IPS-20b (cell line): ENCODE measurements at regions not wholly inside any gene's neighbourhood (a gene's known extent, or its start where the extent isn't known, plus 50 kb on each side); places are given as distances from the start of the nearest gene placed in this dataset.

ENCODE experiments used
- H3K27ac ChIP-seq: one replicate; pipeline ENCODE4 v1.5.1; 2013; ENCODE audit warnings: low read length
- H3K27me3 ChIP-seq: 2 replicates; pipeline ENCODE4 v1.6.1; 2013; ENCODE audit warnings: mild to moderate bottlenecking, low read length, inconsistent platforms; ENCODE audit not compliant: insufficient read depth
- H3K36me3 ChIP-seq: 2 replicates; pipeline ENCODE4 v1.6.1; 2013; ENCODE audit warnings: low read depth, mild to moderate bottlenecking, inconsistent platforms, low read length, moderate library complexity; ENCODE audit not compliant: insufficient read depth
- H3K4me1 ChIP-seq: 2 replicates; pipeline ENCODE4 v1.6.1; 2013; ENCODE audit warnings: mild to moderate bottlenecking, control low read depth, inconsistent platforms, low read length, moderate library complexity; ENCODE audit not compliant: insufficient read depth
- H3K4me3 ChIP-seq: 2 replicates; pipeline ENCODE4 v1.5.1; 2013; ENCODE audit warnings: mild to moderate bottlenecking, low read length, inconsistent platforms
- H3K9ac ChIP-seq: 2 replicates; pipeline ENCODE4 v1.6.1; 2013; ENCODE audit warnings: low read depth, mild to moderate bottlenecking, inconsistent platforms, low read length, moderate library complexity
- H3K9me3 ChIP-seq: 2 replicates; pipeline ENCODE4 v1.6.1; 2013; ENCODE audit warnings: mild to moderate bottlenecking, low read depth, low read length, inconsistent platforms; ENCODE audit not compliant: insufficient read depth

DNA sequence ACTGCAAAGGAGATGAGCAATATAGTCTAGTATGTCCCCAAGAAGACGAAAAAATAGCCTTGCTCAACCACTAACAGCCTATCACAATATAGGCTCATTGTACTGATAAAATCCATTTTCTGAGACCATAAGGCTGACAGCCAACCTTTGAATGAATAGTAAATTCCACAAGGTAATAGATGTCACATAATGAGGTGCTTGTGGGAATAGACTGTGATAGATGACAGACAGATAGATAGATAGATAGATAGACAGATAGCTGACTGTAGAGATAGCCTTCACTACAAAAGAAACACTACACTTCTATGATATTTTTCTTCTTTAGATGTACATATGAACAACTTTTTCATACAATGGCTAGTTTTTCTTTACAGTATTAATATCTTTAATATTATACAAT is 760.3 kb upstream of the NRSN1 start:
- no peak overlapping the region for H3K9ac ChIP-seq
- no peaks in the 10 kb centered on the region for H3K36me3 ChIP-seq
- no peak overlapping the region for H3K4me3 ChIP-seq
- no peak overlapping the region for H3K27ac ChIP-seq
- H3K9me3 ChIP-seq, result no peaks in the 10 kb centered on the region; the same call in 1 of the 2 replicates
- no peaks in the 10 kb centered on the region for H3K4me1 ChIP-seq
- H3K27me3 ChIP-seq, result no peaks in the 10 kb centered on the region

DNA sequence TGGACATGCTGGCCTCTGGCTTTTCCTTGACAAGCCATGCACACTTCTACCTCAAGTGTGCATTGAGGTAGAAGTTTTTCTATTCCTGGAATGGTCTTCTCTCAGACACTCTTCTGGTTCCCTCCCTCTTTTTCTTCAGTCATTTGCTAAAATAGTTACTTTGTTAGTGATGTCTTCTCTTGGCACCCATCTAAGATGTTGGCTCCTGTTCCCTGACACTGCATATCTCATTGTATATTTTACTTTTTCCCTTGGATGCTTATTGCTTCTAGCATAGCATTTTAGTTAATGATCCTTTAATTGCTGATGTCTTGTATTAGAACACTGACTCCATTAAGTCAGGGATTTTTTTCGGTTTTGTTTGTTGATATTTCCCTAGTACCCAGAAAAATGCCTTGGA is 758.7 kb upstream of the NRSN1 start:
- H3K4me1 ChIP-seq, result no peaks in the 10 kb centered on the region
- no peaks in the 10 kb centered on the region for H3K36me3 ChIP-seq
- H3K9me3 ChIP-seq, result no peaks in the 10 kb centered on the region; the same call in 1 of the 2 replicates
- H3K4me3 ChIP-seq, result no peak overlapping the region
- no peak overlapping the region for H3K27ac ChIP-seq
- H3K27me3 ChIP-seq, result no peaks in the 10 kb centered on the region
- H3K9ac ChIP-seq, result no peak overlapping the region

- H3K36me3 ChIP-seq, result no peaks in the 10 kb centered on the region
- no peaks in the 10 kb centered on the region; the same call in 1 of the 2 replicates for H3K9me3 ChIP-seq
- H3K4me1 ChIP-seq, result no peaks in the 10 kb centered on the region
- H3K9ac ChIP-seq, result no peak overlapping the region
- no peak overlapping the region for H3K4me3 ChIP-seq
- no peaks in the 10 kb centered on the region for H3K27me3 ChIP-seq
- no peak overlapping the region for H3K27ac ChIP-seq
Observed at GRCh38 chr6:23368557-23368956, 757.5 kb upstream of the NRSN1 start.

DNA sequence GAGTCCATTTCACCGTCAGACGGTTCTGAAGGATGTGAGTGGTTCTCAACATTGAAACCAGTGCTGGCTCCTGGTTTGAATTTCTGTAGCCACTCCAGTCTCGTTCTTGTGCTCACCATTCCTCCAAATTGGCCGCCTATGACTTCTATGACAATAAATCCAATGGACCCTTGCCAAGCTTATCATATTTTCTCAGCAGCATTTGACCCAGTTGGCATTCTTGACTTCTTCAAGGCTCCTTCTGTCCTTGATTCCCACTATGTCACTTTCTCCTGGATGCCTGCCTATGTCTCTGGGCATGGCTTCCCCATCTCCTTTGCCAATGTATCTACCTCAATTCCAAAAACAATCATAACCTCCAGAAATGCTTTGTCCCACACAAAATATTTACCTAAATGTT is 756.0 kb upstream of the NRSN1 start:
- H3K27me3 ChIP-seq, result no peaks in the 10 kb centered on the region
- H3K4me1 ChIP-seq, result no peaks in the 10 kb centered on the region
- no peak overlapping the region for H3K4me3 ChIP-seq
- no peak overlapping the region for H3K9ac ChIP-seq
- no peak overlapping the region for H3K27ac ChIP-seq
- H3K36me3 ChIP-seq, result no peaks in the 10 kb centered on the region
- H3K9me3 ChIP-seq, result no peaks in the 10 kb centered on the region; the same call in 1 of the 2 replicates

DNA sequence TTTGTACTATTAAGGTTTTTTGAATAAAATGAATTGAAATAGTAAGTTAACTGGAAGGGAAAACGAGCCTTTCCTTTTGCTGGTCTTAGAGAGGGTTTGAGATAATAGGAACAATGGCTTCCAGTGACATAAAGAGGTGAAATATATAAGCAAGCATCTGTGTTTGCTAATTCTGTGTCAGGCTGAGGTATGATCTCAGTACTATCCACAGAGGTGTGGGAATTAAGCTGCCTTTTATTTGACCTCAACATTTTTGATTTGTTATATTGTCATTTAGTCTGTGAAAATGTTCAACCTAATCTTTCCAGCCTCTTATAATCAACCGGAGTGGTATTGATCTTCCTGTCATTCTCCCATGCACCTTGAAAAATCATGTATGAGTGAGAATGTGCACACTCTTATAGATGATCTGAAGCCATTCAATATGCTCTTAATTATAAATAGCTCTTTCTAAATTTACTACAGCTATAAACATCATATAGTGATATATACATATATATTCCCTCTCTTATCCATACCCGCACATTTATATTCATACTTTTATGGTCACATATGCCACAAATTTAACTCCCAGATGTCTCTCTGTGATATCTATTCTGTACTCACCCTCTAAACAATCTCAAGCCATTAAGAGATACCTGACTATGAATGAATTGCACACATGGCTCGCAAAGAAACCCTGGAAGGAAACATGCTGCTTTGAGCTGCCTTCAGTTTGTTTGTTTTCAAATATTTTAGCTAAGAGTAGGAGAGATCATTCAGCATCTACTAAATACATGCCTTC is 754.7 kb upstream of the NRSN1 start:
- Histone ChIP-seq H3K9me3 (no peaks in the 10 kb centered on the region), H3K9ac (no peak overlapping the region), H3K27ac (no peak overlapping the region), H3K4me3 (no peak overlapping the region), H3K4me1 (no peaks in the 10 kb centered on the region), H3K36me3 (no peaks in the 10 kb centered on the region), H3K27me3 (no peaks in the 10 kb centered on the region)

DNA sequence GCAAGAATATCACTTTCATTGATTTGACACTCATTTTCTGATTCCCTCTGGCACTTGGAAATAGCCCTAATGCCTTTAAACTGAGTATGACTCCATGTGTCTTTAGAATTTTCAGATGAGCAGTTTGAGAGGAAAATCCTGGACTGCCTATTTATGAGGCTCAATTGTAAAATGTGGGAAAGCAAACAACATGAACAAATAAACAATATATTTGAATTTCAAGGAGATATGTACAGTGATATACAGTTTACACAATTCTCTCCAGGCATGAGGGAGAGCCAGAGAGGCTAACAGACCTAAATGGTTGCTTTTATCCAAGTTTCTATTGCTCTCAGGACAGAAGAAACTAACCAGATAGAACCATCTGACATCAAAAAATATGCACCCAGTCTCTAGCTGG is 748.2 kb upstream of the NRSN1 start:
- Histone ChIP-seq H3K27ac (no peak overlapping the region), H3K36me3 (no peaks in the 10 kb centered on the region), H3K4me3 (no peak overlapping the region), H3K9ac (no peak overlapping the region), H3K4me1 (no peaks in the 10 kb centered on the region), H3K27me3 (no peaks in the 10 kb centered on the region), H3K9me3 (no peaks in the 10 kb centered on the region)

DNA sequence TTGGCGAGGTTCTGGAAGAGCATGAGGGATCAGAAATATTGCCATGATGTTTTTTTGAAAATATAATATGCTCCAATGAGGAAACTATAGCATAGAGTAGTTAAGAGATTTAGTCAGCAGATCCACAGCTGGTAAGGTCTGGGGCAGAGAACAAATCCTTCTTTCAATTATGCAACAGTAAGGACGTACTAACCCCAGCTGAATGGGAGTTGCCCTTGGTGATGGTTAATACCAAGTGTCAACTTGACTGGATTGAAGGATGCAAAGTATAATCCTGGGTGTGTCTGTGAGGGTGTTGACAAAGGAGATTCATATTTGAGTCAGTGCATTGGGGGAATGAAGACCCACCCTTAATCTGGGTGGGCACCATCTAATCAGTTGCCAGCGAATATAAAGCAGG is 745.5 kb upstream of the NRSN1 start:
- Histone ChIP-seq H3K9ac (no peak overlapping the region), H3K36me3 (no peaks in the 10 kb centered on the region), H3K9me3 (no peaks in the 10 kb centered on the region), H3K4me1 (no peaks in the 10 kb centered on the region), H3K27ac (no peak overlapping the region), H3K4me3 (no peak overlapping the region), H3K27me3 (no peaks in the 10 kb centered on the region)

DNA sequence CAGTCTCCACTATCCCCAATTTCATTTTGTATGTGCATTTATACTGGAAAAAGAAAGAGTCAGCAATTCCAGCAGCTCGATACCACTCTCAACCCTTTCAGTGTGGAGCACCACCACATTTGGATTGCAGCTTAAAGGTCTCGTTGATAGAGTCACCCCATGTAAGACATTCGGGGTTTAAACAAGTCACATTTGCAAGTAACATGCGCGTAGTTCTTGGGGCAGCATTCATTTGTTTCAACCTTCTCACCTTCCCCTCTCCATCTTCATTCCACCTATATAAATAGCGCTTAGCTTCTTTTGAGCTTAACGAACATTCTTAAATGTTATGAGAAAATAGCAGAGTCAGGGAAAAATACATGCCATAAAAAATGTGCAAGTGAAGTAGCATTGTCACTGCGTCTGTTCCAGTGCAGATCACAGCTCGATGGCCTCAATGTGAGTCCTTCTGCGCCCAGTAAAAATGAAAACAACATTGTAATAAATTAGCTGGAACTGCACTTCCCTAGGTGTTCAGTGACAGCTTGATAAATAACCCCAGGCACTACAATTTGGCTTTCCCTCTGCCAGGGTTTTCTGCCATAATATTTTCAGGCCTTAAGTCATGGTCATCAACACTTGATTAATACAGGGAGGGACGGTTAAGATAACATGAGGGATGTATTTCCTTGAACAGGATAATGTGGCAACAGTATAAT is 737.8 kb upstream of the NRSN1 start:
- H3K4me1 ChIP-seq, result no peaks in the 10 kb centered on the region
- H3K9ac ChIP-seq, result no peak overlapping the region
- H3K9me3 ChIP-seq, result no peaks in the 10 kb centered on the region
- no peak overlapping the region for H3K4me3 ChIP-seq
- no peak overlapping the region for H3K27ac ChIP-seq
- H3K36me3 ChIP-seq, result no peaks in the 10 kb centered on the region
- H3K27me3 ChIP-seq, result no peaks in the 10 kb centered on the region

DNA sequence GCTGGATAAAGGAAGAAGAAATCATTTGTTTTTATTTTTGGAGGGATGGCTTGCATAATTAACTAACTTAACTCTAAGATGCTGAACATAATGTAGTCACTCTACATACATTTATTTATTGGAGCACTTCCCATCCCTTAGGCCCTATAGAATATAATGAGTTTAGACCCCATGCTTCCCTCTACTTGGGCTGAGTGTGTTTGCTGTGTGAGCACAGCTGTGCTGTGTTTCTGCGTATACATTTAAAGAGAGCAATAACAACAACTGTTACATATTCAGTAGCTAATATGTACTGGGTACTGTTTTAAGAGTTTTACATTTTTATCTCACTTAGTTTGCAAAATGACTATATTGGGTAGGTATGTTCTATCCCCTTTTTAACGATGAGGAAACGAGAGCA is 736.6 kb upstream of the NRSN1 start:
- Histone ChIP-seq H3K9me3 (no peaks in the 10 kb centered on the region), H3K27ac (no peak overlapping the region), H3K27me3 (no peaks in the 10 kb centered on the region), H3K9ac (no peak overlapping the region), H3K36me3 (no peaks in the 10 kb centered on the region), H3K4me1 (no peaks in the 10 kb centered on the region), H3K4me3 (no peak overlapping the region)

DNA sequence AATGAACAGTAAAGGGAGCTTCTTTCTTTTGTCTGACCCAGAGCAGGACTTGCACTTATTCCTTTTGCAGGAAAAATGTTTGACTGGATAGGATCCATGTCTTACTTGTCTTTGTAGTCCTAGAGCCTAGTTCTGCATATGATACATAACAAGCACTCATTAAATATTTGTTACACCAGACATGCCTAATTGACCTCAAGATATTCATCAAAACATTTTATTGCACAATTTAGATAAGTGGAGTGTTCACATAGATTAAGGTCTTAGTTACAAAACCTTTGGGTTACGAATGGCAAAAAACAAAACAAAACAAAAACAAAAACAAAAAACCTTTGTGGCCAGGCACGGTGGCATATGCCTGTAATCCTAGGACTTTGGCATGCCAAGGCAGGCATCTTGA is 735.8 kb upstream of the NRSN1 start:
- Histone ChIP-seq H3K4me1 (no peaks in the 10 kb centered on the region), H3K27ac (no peak overlapping the region)

DNA sequence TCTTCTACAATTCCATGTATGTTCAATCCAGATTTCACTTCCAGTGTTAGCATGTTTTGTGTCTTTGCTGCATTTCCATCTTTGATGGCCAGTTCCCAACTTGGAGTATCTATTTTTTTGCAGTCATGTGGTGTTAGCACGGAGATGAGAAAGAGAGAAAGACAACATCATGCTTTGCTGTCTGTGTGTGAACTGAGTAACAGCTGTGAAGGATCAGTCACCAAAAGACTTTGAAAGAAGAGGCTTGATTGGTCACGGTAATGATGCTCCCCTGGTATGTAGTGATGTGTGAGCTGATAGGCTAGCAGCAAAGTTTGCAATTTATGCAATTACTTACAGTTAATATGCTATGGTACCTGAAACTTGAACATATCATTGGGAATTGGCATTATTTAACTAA is 731.3 kb upstream of the NRSN1 start:
- no peak overlapping the region for H3K27ac ChIP-seq
- no peaks in the 10 kb centered on the region for H3K27me3 ChIP-seq
- H3K4me3 ChIP-seq, result no peak overlapping the region
- H3K36me3 ChIP-seq, result no peaks in the 10 kb centered on the region
- H3K9me3 ChIP-seq, result no peaks in the 10 kb centered on the region
- H3K9ac ChIP-seq, result no peak overlapping the region
- peaks cover 8% of the 10 kb centered on the region; the same call in 1 of the 2 replicates for H3K4me1 ChIP-seq

More for the DNA sequence above, 735.8 kb upstream of the NRSN1 start:
- H3K9me3 ChIP-seq, result no peaks in the 10 kb centered on the region
- no peaks in the 10 kb centered on the region for H3K27me3 ChIP-seq
- H3K4me3 ChIP-seq, result no peak overlapping the region
- H3K36me3 ChIP-seq, result no peaks in the 10 kb centered on the region
- no peak overlapping the region for H3K9ac ChIP-seq

DNA sequence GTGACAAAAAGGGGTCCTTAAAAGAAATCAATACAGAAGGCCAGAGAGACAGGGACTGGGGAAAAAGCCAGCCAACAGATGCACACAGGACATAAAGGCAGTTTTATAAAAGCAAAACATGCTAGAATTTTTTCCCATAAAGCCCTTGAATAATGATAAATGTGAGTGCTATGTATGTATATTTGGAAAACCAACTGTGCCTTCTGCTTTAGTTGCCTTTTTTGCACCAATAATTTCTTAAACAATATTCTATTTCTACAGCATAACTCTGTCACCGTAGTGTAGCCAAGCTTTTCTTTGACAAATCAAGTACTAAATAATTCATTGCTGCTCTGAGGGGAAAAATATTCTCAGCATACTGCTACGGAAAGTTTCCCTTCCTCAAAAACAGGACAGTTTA is 730.6 kb upstream of the NRSN1 start:
- Histone ChIP-seq H3K27me3 (no peaks in the 10 kb centered on the region), H3K36me3 (no peaks in the 10 kb centered on the region), H3K4me1 (peaks cover 8% of the 10 kb centered on the region; the same call in 1 of the 2 replicates), H3K9ac (no peak overlapping the region), H3K4me3 (no peak overlapping the region), H3K9me3 (no peaks in the 10 kb centered on the region; the same call in 1 of the 2 replicates), H3K27ac (no peak overlapping the region)
